SK-N-SH treated with all-trans-retinoic acid at 6 μM for 48 hours (cell line): ENCODE measurements at regions not wholly inside any gene's neighbourhood (a gene's known extent, or its start where the extent isn't known, plus 50 kb on each side); places are given as distances from the start of the nearest gene placed in this dataset.

Source experiments
- ATAC-seq: fragments of 200-7000 bp; cut with Tn5 transposase; 3 replicates; pipeline ENCODE4 v1.9.1; 2020; ENCODE audit warnings: mild to moderate bottlenecking, moderate library complexity
- CREB5 ChIP-seq: fragments of 250-450 bp; sonication (Bioruptor Pico); IDR thresholded peaks from 2 replicates; pipeline ENCODE4 v1.5.1; 2020; ENCODE audit warnings: low read depth, mild to moderate bottlenecking, moderate library complexity
- CSDC2 ChIP-seq: fragments of 250-450 bp; sonication (Bioruptor Pico); IDR thresholded peaks from 2 replicates; pipeline ENCODE4 v1.5.0; 2020; ENCODE audit warnings: mild to moderate bottlenecking, moderate library complexity
- CSRNP3 ChIP-seq: fragments of 250-450 bp; sonication (Bioruptor Pico); IDR thresholded peaks from 2 replicates; pipeline ENCODE4 v1.5.1; 2021; ENCODE audit warnings: mild to moderate bottlenecking, moderate library complexity
- ESRRG ChIP-seq: fragments of 250-450 bp; sonication (Bioruptor Pico); IDR thresholded peaks from 2 replicates; pipeline ENCODE4 v1.6.1; 2021; ENCODE audit warnings: mild to moderate bottlenecking
- ISL1 ChIP-seq: fragments of 250-450 bp; sonication (Bioruptor Pico); IDR thresholded peaks from 2 replicates; pipeline ENCODE4 v2.1.2; 2022; ENCODE audit warnings: mild to moderate bottlenecking, moderate library complexity
- OSR1 ChIP-seq: fragments of 250-450 bp; sonication (Bioruptor Pico); IDR thresholded peaks from 2 replicates; pipeline ENCODE4 v1.8.0; 2022; ENCODE audit warnings: moderate library complexity, mild to moderate bottlenecking, inconsistent platforms
- POU6F1 ChIP-seq: fragments of 250-450 bp; sonication (Bioruptor Pico); IDR thresholded peaks from 2 replicates; pipeline ENCODE4 v1.8.0; 2021; ENCODE audit warnings: low read depth, mild to moderate bottlenecking, moderate library complexity, borderline replicate concordance
- PPARA ChIP-seq: fragments of 250-450 bp; sonication (Bioruptor Pico); IDR thresholded peaks from 2 replicates; pipeline ENCODE4 v1.5.0; 2020; ENCODE audit warnings: mild to moderate bottlenecking, borderline replicate concordance
- RARB ChIP-seq: fragments of 250-450 bp; sonication (Bioruptor Pico); IDR thresholded peaks from 2 replicates; pipeline ENCODE4 v1.8.0; 2021; ENCODE audit warnings: mild to moderate bottlenecking, moderate library complexity
- SNAI2 ChIP-seq: fragments of 250-450 bp; sonication (Bioruptor Pico); IDR thresholded peaks from 2 replicates; pipeline ENCODE4 v1.5.0; 2020; ENCODE audit warnings: mild to moderate bottlenecking, moderate library complexity
- TCF4 ChIP-seq: fragments of 250-450 bp; sonication (Bioruptor Pico); IDR thresholded peaks from 2 replicates; pipeline ENCODE4 v1.8.0; 2021; ENCODE audit warnings: mild to moderate bottlenecking, moderate library complexity, borderline replicate concordance
- TOX ChIP-seq: fragments of 250-450 bp; sonication (Bioruptor Pico); IDR thresholded peaks from 2 replicates; pipeline ENCODE4 v1.8.0; 2021; ENCODE audit warnings: mild to moderate bottlenecking, moderate library complexity, borderline replicate concordance
- TSHZ2 ChIP-seq: fragments of 250-450 bp; sonication (Bioruptor Pico); IDR thresholded peaks from 2 replicates; pipeline ENCODE4 v1.5.0; 2020; ENCODE audit warnings: mild to moderate bottlenecking, moderate library complexity
- ZC3H10 ChIP-seq: fragments of 250-450 bp; sonication (Bioruptor Pico); IDR thresholded peaks from 2 replicates; pipeline ENCODE4 v1.5.1; 2021; ENCODE audit warnings: mild to moderate bottlenecking, moderate library complexity
- ZFP3 ChIP-seq: fragments of 250-450 bp; sonication (Bioruptor Pico); IDR thresholded peaks from 2 replicates; pipeline ENCODE4 v1.5.0; 2020; ENCODE audit warnings: mild to moderate bottlenecking, moderate library complexity
- ZFP30 ChIP-seq: fragments of 450-650 bp; formaldehyde crosslinking; IDR thresholded peaks from 2 replicates; pipeline ENCODE4 v1.5.0; 2022; ENCODE audit warnings: mild to moderate bottlenecking, moderate library complexity
- ZNF565 ChIP-seq: fragments of 450-650 bp; formaldehyde crosslinking; conservative IDR thresholded peaks from 2 replicates; pipeline ENCODE4 v1.5.0; 2020; ENCODE audit warnings: low read depth, mild to moderate bottlenecking, moderate library complexity

GRCh38 chr6:120157873-120158272, 808.3 kb upstream of the MAN1A1 start:
- ATAC-seq, result no peak
- TF ChIP-seq RARB (CRISPR knock-in tag) (no peak), ZC3H10 (no peak), PPARA (CRISPR knock-in tag) (no peak), ZNF565 (CRISPR knock-in tag) (no peak), OSR1 (CRISPR knock-in tag) (no peak), TSHZ2 (CRISPR knock-in tag) (no peak), ZFP3 (CRISPR knock-in tag) (no peak), TCF4 (CRISPR knock-in tag) (no peak), CREB5 (CRISPR knock-in tag) (no peak), CSDC2 (no peak), ZFP30 (no peak), ISL1 (CRISPR knock-in tag) (no peak), POU6F1 (no peak)

- TF ChIP-seq CSRNP3 (no peak), CREB5 (CRISPR knock-in tag) (no peak), PPARA (CRISPR knock-in tag) (no peak), ESRRG (CRISPR knock-in tag) (no peak), ZC3H10 (no peak), SNAI2 (CRISPR knock-in tag) (no peak), TOX (CRISPR knock-in tag) (no peak), POU6F1 (no peak), TCF4 (CRISPR knock-in tag) (no peak), CSDC2 (no peak)
- no peak for ATAC-seq
Observed at GRCh38 chr6:120147071-120147871, 797.7 kb upstream of the MAN1A1 start.

GRCh38 chr6:120141601-120142000, 792.0 kb upstream of the MAN1A1 start:
- no peak for ATAC-seq
- no peak for TF ChIP-seq PPARA (CRISPR knock-in tag)
- no peak for TF ChIP-seq CSDC2
- TF ChIP-seq CSRNP3, result no peak
- TF ChIP-seq SNAI2 (CRISPR knock-in tag), result no peak
- no peak for TF ChIP-seq ZC3H10
- TF ChIP-seq, all 23 proteins: peak for 0
